ENCODE measurements at regions not wholly inside any gene's neighbourhood (a gene's known extent, or its start where the extent isn't known, plus 50 kb on each side); places are given as distances from the start of the nearest gene placed in this dataset.

- peak in 1 of 2 donors; percentile 6 for DNase-seq
Observed at GRCh38 chr11:81497202-81497804, 1236.4 kb downstream of the FAM181B start.

- no peak for DNase-seq
Observed at GRCh38 chr11:81496601-81497000, 1237.1 kb downstream of the FAM181B start.

GRCh38 chr11:81495699-81496292, 1237.9 kb downstream of the FAM181B start:
- DNase-seq, result no peak

GRCh38 chr11:81494431-81494830, 1239.2 kb downstream of the FAM181B start:
- DNase-seq, result no peak

GRCh38 chr11:81492923-81493445, 1240.7 kb downstream of the FAM181B start:
- no peak for DNase-seq

- DNase-seq, result no peak
Observed at GRCh38 chr11:81487109-81487508, 1246.6 kb downstream of the FAM181B start.

- no peak for DNase-seq
Observed at GRCh38 chr11:81484196-81484595, 1249.5 kb downstream of the FAM181B start.

GRCh38 chr11:81477277-81477676, 1256.4 kb downstream of the FAM181B start:
- no peak for DNase-seq

GRCh38 chr11:81476345-81476744, 1257.3 kb downstream of the FAM181B start:
- DNase-seq, result no peak

- DNase-seq, result no peak
Observed at GRCh38 chr11:81472646-81473045, 1261.0 kb downstream of the FAM181B start.

GRCh38 chr11:81470446-81470845, 1263.2 kb downstream of the FAM181B start:
- no peak for DNase-seq

GRCh38 chr11:81459766-81460306, 1273.8 kb downstream of the FAM181B start:
- no peak for DNase-seq

GRCh38 chr11:81449588-81450156, 1284.0 kb downstream of the FAM181B start:
- DNase-seq, result no peak

- DNase-seq, result no peak
Observed at GRCh38 chr11:81444297-81444696, 1289.4 kb downstream of the FAM181B start.

- no peak for DNase-seq
Observed at GRCh38 chr11:81432333-81432732, 1301.3 kb downstream of the FAM181B start.

GRCh38 chr11:81424822-81425221, 1308.8 kb downstream of the FAM181B start:
- DNase-seq, result no peak

GRCh38 chr11:81422402-81422801, 1311.3 kb downstream of the FAM181B start:
- no peak for DNase-seq

GRCh38 chr11:81421251-81421860, 1312.3 kb downstream of the FAM181B start:
- DNase-seq, result no peak

GRCh38 chr11:81420668-81421250, 1312.9 kb downstream of the FAM181B start:
- DNase-seq, result no peak

- DNase-seq, result no peak
Observed at GRCh38 chr11:81397316-81397715, 1336.3 kb downstream of the FAM181B start.

- DNase-seq, result no peak
Observed at GRCh38 chr11:81394311-81394710, 1339.4 kb downstream of the FAM181B start.

- DNase-seq, result no peak
Observed at GRCh38 chr11:81388326-81388725, 1345.3 kb downstream of the FAM181B start.

GRCh38 chr11:81380395-81380794, 1353.3 kb downstream of the FAM181B start:
- no peak for DNase-seq
